A549 (cell line): ENCODE measurements at regions not wholly inside any gene's neighbourhood (a gene's known extent, or its start where the extent isn't known, plus 50 kb on each side); places are given as distances from the start of the nearest gene placed in this dataset.

ENCODE experiments used
- ATAC-seq, 2 experiments: fragments of 200-7000 bp in 1 of 2; fragments of >200 bp in 1 of 2; cut with Nextera tagmentation in 1 of 2; cut with Tn5 transposase in 1 of 2; 3 replicates each; pipeline versions ENCODE4 v1.8.0 to v1.9.1; 2018 to 2020; ENCODE audit warnings: mild to moderate bottlenecking in 1 of 2, moderate library complexity in 1 of 2
- CTCF ChIA-PET: fragments of 300-600 bp; sonication (Branson Sonifier 250); formaldehyde crosslinking; extraction: SDS; loops from one replicate; lab custom pipeline; 2021; ENCODE audit warnings: antibody characterized with exemption, inconsistent platforms; lab: Yijun Ruan, JAX
- POLR2A ChIA-PET: fragments of 350-600 bp; formaldehyde crosslinking; extraction: SDS; loops from one replicate; lab custom pipeline; 2021; ENCODE audit warnings: antibody characterized with exemption, inconsistent platforms; lab: Yijun Ruan, JAX
- DNase-seq, 2 experiments: peaks; one replicate each; pipeline versions ENCODE4 v3.0.0 to v3.0.0-alpha.2; 2011 to 2016; ENCODE audit warnings: low read depth in 1 of 2, low spot score in 1 of 2
- FAIRE-seq: peaks from 2 replicates; lab custom pipeline; 2011; peaks lifted over from hg19 to GRCh38; lab: Jason Lieb, UNC
- H3K27ac ChIP-seq, 2 experiments: fragments of >200 bp; sonication (Bioruptor Twin); formaldehyde crosslinking; 3 replicates each; pipeline ENCODE4 v1.5.1; 2016 to 2017
- H3K4me1 ChIP-seq: fragments of >200 bp; sonication (Bioruptor Twin); formaldehyde crosslinking; 3 replicates; pipeline ENCODE4 v1.6.1; 2016
- H3K4me2 ChIP-seq: fragments of >200 bp; sonication (Bioruptor Twin); formaldehyde crosslinking; 3 replicates; pipeline ENCODE4 v1.6.1; 2016
- H3K4me3 ChIP-seq: fragments of >200 bp; sonication (Bioruptor Twin); formaldehyde crosslinking; 3 replicates; pipeline ENCODE4 v1.5.1; 2016
- H3K9me3 ChIP-seq: fragments of >200 bp; sonication (Bioruptor Twin); formaldehyde crosslinking; 3 replicates; pipeline ENCODE4 v1.6.1; 2016
- BHLHE40 ChIP-seq: IDR thresholded peaks from 2 replicates; pipeline ENCODE4 v1.6.1; 2012; ENCODE audit warnings: low read depth, low read length, inconsistent platforms
- CHD2 ChIP-seq: fragments of 150-350 bp; IDR thresholded peaks from 2 replicates; pipeline ENCODE4 v1.6.1; 2014; ENCODE audit warnings: low read length; ENCODE audit not compliant: partially characterized antibody
- FOSB ChIP-seq: fragments of 250-450 bp; sonication (Bioruptor Pico); IDR thresholded peaks from 2 replicates; pipeline ENCODE4 v1.5.0; 2020; ENCODE audit warnings: mild to moderate bottlenecking, moderate library complexity
- HDAC2 ChIP-seq: fragments of 200-600 bp; sonication (generic); IDR thresholded peaks from 2 replicates; pipeline ENCODE4 v1.6.1; 2016
- HEYL ChIP-seq: fragments of 250-450 bp; sonication (Bioruptor Pico); IDR thresholded peaks from 2 replicates; pipeline ENCODE4 v1.8.0; 2021; ENCODE audit warnings: mild to moderate bottlenecking, moderate library complexity
- HOXB13 ChIP-seq: fragments of 250-450 bp; sonication (Bioruptor Pico); IDR thresholded peaks from 2 replicates; pipeline ENCODE4 v1.5.0; 2020; ENCODE audit warnings: low read depth, mild to moderate bottlenecking, moderate library complexity
- MAFK ChIP-seq: fragments of 450-650 bp; IDR thresholded peaks from 2 replicates; pipeline ENCODE4 v1.6.1; 2014; ENCODE audit not compliant: partially characterized antibody
- MAZ ChIP-seq: fragments of 150-350 bp; IDR thresholded peaks from 2 replicates; pipeline ENCODE4 v1.6.1; 2014; ENCODE audit warnings: antibody characterized with exemption, low read depth, low read length, borderline replicate concordance
- NPAS2 ChIP-seq: fragments of 250-450 bp; sonication (Bioruptor Pico); IDR thresholded peaks from 2 replicates; pipeline ENCODE4 v1.8.0; 2022; ENCODE audit warnings: mild to moderate bottlenecking, moderate library complexity, borderline replicate concordance
- PBX3 ChIP-seq: IDR thresholded peaks from 2 replicates; pipeline ENCODE4 v1.6.1; 2012
- POLR2AphosphoS2 ChIP-seq: conservative IDR thresholded peaks from 2 replicates; pipeline ENCODE4 v1.6.1; 2012; ENCODE audit warnings: low read length, improper control_type of control experiment, inconsistent platforms
- RCOR1 ChIP-seq: fragments of 150-350 bp; IDR thresholded peaks from 2 replicates; pipeline ENCODE4 v1.6.1; 2014; ENCODE audit warnings: antibody characterized with exemption, low read length, low read depth
- SMC3 ChIP-seq: fragments of >200 bp; sonication (Bioruptor Twin); formaldehyde crosslinking; IDR thresholded peaks from 3 replicates; pipeline ENCODE4 v1.6.1; 2018; ENCODE audit warnings: inconsistent platforms
- ZFP36 ChIP-seq: fragments of 450-650 bp; IDR thresholded peaks from 2 replicates; pipeline ENCODE4 v1.6.1; 2014; ENCODE audit warnings: borderline replicate concordance; ENCODE audit not compliant: partially characterized antibody
- ZNF302 ChIP-seq: fragments of 250-450 bp; sonication (Bioruptor Pico); IDR thresholded peaks from 2 replicates; pipeline ENCODE4 v1.9.0; 2021; ENCODE audit warnings: inconsistent platforms, mild to moderate bottlenecking, moderate library complexity
- WGBS: methylation state at CpG from one replicate; pipeline ENCODE4 v1.1.6; 2017; ENCODE audit errors: missing lambda C conversion rate; 5-methylcytosine and 5-hydroxymethylcytosine counted together
- TF ChIP-seq, protein P1 (sequence below): fragments of 250-450 bp; sonication (Bioruptor Pico); IDR thresholded peaks from 2 replicates; pipeline ENCODE4 v1.5.0; 2021; ENCODE audit warnings: mild to moderate bottlenecking, moderate library complexity, borderline replicate concordance
- TF ChIP-seq, protein P2 (sequence below): fragments of >200 bp; sonication (Bioruptor Twin); formaldehyde crosslinking; IDR thresholded peaks from 3 replicates; pipeline ENCODE4 v1.5.1; 2016
- TF ChIP-seq, protein P3 (sequence below): fragments of >200 bp; sonication (Bioruptor Twin); formaldehyde crosslinking; IDR thresholded peaks from 3 replicates; pipeline ENCODE4 v1.6.1; 2016
- TF ChIP-seq, protein P4 (sequence below): fragments of 250-450 bp; sonication (Bioruptor Pico); IDR thresholded peaks from 2 replicates; pipeline ENCODE4 v1.5.0; 2020; ENCODE audit warnings: low read depth, mild to moderate bottlenecking, moderate library complexity

DNA sequence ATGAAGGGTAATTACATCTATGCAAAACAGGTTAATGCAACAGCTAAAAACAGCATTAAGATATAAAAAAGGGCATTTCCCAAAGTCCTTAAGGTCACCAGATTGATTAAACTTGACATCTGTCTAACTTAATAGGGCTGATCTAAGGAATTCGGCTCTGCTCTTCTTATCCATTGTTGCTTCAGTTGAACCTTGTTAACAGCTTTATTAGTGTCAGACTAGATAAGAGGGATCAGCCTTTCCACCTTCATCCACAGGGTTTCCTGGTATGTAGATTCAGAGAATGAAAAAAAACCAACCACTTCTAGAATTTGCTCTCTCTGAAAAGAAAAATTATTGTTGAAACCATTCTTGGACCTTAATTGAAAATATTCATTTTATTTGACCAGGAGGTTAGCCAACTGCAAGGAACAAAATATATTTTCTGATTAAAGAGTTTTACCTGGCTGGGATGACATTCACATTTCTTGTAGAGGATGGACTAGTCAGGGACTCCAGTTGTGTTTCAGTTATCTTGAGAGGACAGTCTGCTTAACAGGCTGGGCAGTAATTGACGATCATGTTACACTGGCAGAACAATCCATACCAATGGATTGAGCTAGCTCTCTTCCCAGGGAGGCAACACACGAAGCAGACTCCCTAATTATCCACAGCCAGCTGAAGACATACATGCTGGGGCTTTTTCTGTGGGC, 357.4 kb upstream of the ACVR2A start:
- H3K9me3 ChIP-seq: no peaks in the 10 kb centered on the region
- DNase-seq: no peak
- POLR2A ChIA-PET: no interaction called here
- no peak for TF ChIP-seq MAFK
- TF ChIP-seq BHLHE40: no peak
- TF ChIP-seq HDAC2: no peak
- no peak for TF ChIP-seq ZNF302
- no peak for TF ChIP-seq FOSB
- no peak for TF ChIP-seq MAZ
- TF ChIP-seq, protein P1, sequence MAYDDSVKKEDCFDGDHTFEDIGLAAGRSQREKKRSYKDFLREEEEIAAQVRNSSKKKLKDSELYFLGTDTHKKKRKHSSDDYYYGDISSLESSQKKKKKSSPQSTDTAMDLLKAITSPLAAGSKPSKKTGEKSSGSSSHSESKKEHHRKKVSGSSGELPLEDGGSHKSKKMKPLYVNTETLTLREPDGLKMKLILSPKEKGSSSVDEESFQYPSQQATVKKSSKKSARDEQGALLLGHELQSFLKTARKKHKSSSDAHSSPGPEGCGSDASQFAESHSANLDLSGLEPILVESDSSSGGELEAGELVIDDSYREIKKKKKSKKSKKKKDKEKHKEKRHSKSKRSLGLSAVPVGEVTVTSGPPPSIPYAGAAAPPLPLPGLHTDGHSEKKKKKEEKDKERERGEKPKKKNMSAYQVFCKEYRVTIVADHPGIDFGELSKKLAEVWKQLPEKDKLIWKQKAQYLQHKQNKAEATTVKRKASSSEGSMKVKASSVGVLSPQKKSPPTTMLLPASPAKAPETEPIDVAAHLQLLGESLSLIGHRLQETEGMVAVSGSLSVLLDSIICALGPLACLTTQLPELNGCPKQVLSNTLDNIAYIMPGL (CRISPR knock-in tag): no peak
- TF ChIP-seq ZFP36: no peak
- no peak for TF ChIP-seq SMC3
- TF ChIP-seq, protein P2, sequence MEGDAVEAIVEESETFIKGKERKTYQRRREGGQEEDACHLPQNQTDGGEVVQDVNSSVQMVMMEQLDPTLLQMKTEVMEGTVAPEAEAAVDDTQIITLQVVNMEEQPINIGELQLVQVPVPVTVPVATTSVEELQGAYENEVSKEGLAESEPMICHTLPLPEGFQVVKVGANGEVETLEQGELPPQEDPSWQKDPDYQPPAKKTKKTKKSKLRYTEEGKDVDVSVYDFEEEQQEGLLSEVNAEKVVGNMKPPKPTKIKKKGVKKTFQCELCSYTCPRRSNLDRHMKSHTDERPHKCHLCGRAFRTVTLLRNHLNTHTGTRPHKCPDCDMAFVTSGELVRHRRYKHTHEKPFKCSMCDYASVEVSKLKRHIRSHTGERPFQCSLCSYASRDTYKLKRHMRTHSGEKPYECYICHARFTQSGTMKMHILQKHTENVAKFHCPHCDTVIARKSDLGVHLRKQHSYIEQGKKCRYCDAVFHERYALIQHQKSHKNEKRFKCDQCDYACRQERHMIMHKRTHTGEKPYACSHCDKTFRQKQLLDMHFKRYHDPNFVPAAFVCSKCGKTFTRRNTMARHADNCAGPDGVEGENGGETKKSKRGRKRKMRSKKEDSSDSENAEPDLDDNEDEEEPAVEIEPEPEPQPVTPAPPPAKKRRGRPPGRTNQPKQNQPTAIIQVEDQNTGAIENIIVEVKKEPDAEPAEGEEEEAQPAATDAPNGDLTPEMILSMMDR: no peak
- TF ChIP-seq PBX3: no peak
- no peaks in the 10 kb centered on the region for H3K4me1 ChIP-seq
- no peak overlapping the region for H3K4me2 ChIP-seq
- H3K27ac ChIP-seq: no peak overlapping the region
- CTCF ChIA-PET: no interaction called here
- FAIRE-seq: no peak
- H3K4me3 ChIP-seq: no peak overlapping the region
- 4% methylated on average over 3 of the region's 3 CpGs for WGBS
- no peak for ATAC-seq

DNA sequence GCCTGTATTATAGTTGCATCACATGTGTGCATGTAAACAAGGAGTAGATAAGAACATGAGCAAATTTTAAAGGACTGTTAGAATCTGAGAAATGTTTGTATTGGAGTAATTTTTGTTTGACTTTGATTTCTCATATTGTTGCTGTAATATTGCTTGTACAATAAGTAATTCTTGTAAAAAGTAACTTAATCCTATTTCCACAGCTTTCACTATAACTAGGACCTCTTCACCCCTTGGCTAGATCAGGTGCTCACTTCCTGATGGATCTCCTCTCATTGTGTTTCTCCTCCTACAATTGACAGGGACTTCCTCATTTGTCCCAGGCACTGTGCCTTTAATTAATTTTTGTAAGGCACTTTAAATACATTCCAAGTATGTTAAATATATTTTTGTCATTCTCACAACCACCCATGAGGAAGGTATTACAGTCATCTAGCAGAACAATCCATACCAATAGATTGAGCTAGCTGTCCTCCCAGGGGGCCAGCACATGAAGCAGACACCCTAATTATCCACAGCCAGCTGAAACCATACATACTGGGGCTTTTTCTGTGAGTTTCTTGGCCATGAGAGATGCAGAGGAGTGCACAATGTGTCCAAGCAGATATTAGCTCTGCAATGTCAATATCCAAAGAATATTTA, 359.5 kb upstream of the ACVR2A start:
- Histone ChIP-seq H3K4me1 (no peaks in the 10 kb centered on the region), H3K4me2 (no peak overlapping the region), H3K27ac (no peak overlapping the region), H3K4me3 (no peak overlapping the region), H3K9me3 (no peaks in the 10 kb centered on the region)
- FAIRE-seq (no peak), ATAC-seq (no peak), DNase-seq (no peak)
- ChIA-PET CTCF (no interaction called here), POLR2A (no interaction called here)
- TF ChIP-seq, protein P2: no peak
- TF ChIP-seq POLR2AphosphoS2 (no peak), HEYL (CRISPR knock-in tag) (no peak), NPAS2 (CRISPR knock-in tag) (no peak), RCOR1 (no peak), CHD2 (no peak), ZFP36 (no peak), HOXB13 (CRISPR knock-in tag) (no peak), MAZ (no peak), MAFK (no peak), ZNF302 (no peak)
- TF ChIP-seq, protein P3, sequence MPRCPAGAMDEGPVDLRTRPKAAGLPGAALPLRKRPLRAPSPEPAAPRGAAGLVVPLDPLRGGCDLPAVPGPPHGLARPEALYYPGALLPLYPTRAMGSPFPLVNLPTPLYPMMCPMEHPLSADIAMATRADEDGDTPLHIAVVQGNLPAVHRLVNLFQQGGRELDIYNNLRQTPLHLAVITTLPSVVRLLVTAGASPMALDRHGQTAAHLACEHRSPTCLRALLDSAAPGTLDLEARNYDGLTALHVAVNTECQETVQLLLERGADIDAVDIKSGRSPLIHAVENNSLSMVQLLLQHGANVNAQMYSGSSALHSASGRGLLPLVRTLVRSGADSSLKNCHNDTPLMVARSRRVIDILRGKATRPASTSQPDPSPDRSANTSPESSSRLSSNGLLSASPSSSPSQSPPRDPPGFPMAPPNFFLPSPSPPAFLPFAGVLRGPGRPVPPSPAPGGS: no peak
- TF ChIP-seq, protein P4, sequence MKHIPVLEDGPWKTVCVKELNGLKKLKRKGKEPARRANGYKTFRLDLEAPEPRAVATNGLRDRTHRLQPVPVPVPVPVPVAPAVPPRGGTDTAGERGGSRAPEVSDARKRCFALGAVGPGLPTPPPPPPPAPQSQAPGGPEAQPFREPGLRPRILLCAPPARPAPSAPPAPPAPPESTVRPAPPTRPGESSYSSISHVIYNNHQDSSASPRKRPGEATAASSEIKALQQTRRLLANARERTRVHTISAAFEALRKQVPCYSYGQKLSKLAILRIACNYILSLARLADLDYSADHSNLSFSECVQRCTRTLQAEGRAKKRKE: no peak
